Peyer's patch (tissue), 4 donors: ENCODE measurements at regions not wholly inside any gene's neighbourhood (a gene's known extent, or its start where the extent isn't known, plus 50 kb on each side); places are given as distances from the start of the nearest gene placed in this dataset.

Source experiments
- DNase-seq, 3 donors: peaks; one replicate each; pipeline ENCODE4 v3.0.0-alpha.2; 2017 to 2019
- H3K27ac ChIP-seq, 4 donors: fragments of 200-600 bp; sonication (generic); one replicate each; pipeline ENCODE4 v1.5.1; 2016 to 2019
- H3K27me3 ChIP-seq, 2 donors: fragments of 200-600 bp; sonication (generic); one replicate each; pipeline ENCODE4 v1.5.1; 2019
- H3K36me3 ChIP-seq, 3 donors: fragments of 200-600 bp; sonication (generic); one replicate each; pipeline ENCODE4 v1.5.1; 2016 to 2019
- H3K4me1 ChIP-seq, 4 donors: fragments of 200-600 bp; sonication (generic); one replicate each; pipeline ENCODE4 v1.5.1; 2016 to 2019
- H3K4me3 ChIP-seq, 4 donors: fragments of 200-600 bp; sonication (generic); 1 replicate in 3 of 4; 2 replicates in 1 of 4; pipeline ENCODE4 v1.5.1; 2016 to 2019; ENCODE audit warnings: mild to moderate bottlenecking in 1 of 4
- H3K9me3 ChIP-seq, 4 donors: fragments of 200-600 bp; sonication (generic); one replicate each; pipeline ENCODE4 v1.5.1; 2016 to 2019; ENCODE audit warnings: mild to moderate bottlenecking in 1 of 4
- POLR2A ChIP-seq, 2 donors: fragments of 450-650 bp; IDR thresholded peaks; one replicate each; pipeline ENCODE4 v1.5.1; 2017; ENCODE audit warnings: antibody characterized with exemption in 2 of 2, mild to moderate bottlenecking in 2 of 2, moderate library complexity in 2 of 2
- TF ChIP-seq, protein P1 (sequence below), 6 experiments: fragments of 450-650 bp in 4 of 6; fragments of 200-600 bp in 2 of 6; sonication (generic) in 1 of 6; IDR thresholded peaks; one replicate each; pipeline ENCODE4 v1.5.1; 2017 to 2019; ENCODE audit warnings: antibody characterized with exemption in 6 of 6, mild to moderate bottlenecking in 3 of 6, moderate library complexity in 1 of 6

GRCh38 chr9:31839273-31839672 is 545.2 kb upstream of the ACO1 start:
- TF ChIP-seq, protein P1, sequence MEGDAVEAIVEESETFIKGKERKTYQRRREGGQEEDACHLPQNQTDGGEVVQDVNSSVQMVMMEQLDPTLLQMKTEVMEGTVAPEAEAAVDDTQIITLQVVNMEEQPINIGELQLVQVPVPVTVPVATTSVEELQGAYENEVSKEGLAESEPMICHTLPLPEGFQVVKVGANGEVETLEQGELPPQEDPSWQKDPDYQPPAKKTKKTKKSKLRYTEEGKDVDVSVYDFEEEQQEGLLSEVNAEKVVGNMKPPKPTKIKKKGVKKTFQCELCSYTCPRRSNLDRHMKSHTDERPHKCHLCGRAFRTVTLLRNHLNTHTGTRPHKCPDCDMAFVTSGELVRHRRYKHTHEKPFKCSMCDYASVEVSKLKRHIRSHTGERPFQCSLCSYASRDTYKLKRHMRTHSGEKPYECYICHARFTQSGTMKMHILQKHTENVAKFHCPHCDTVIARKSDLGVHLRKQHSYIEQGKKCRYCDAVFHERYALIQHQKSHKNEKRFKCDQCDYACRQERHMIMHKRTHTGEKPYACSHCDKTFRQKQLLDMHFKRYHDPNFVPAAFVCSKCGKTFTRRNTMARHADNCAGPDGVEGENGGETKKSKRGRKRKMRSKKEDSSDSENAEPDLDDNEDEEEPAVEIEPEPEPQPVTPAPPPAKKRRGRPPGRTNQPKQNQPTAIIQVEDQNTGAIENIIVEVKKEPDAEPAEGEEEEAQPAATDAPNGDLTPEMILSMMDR (IDR thresholded peaks at IDR 0.05), result no peak
- no peak for TF ChIP-seq POLR2A (IDR thresholded peaks at IDR 0.05)
- no peaks in the 10 kb centered on the region for H3K27me3 ChIP-seq
- DNase-seq, result no peak

DNA sequence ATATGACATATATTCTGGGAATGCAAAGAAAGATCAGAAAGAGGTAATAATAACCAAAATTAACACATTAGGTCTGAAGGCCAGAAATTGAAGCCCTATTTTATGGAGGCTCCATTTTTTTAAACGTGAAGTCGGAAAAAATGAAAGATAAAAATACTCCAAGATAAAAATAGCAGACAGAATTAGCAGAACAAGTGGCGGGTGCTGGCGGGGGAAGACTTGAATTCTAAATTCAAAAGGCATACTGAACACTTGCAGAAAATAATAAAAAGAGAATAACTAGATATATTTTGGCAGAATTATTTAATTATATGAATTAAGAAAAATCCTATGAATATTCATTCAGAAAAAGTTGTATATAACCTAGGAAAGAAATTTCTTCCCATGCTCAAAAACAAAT is 543.7 kb upstream of the ACO1 start:
- H3K4me1 ChIP-seq, result no peaks in the 10 kb centered on the region
- no peaks in the 10 kb centered on the region for H3K9me3 ChIP-seq
- H3K27ac ChIP-seq, result no peak overlapping the region
- TF ChIP-seq POLR2A (IDR thresholded peaks at IDR 0.05), result no peak
- TF ChIP-seq, protein P1 (IDR thresholded peaks at IDR 0.05), result no peak
- no peaks in the 10 kb centered on the region for H3K27me3 ChIP-seq
- DNase-seq, result no peak
- H3K4me3 ChIP-seq, result no peak overlapping the region
- no peaks in the 10 kb centered on the region for H3K36me3 ChIP-seq

More at GRCh38 chr9:31839273-31839672, 545.2 kb upstream of the ACO1 start:
- no peaks in the 10 kb centered on the region for H3K36me3 ChIP-seq
- H3K4me1 ChIP-seq, result no peaks in the 10 kb centered on the region
- no peaks in the 10 kb centered on the region for H3K9me3 ChIP-seq
- H3K4me3 ChIP-seq, result no peak overlapping the region
- H3K27ac ChIP-seq, result no peak overlapping the region

DNA sequence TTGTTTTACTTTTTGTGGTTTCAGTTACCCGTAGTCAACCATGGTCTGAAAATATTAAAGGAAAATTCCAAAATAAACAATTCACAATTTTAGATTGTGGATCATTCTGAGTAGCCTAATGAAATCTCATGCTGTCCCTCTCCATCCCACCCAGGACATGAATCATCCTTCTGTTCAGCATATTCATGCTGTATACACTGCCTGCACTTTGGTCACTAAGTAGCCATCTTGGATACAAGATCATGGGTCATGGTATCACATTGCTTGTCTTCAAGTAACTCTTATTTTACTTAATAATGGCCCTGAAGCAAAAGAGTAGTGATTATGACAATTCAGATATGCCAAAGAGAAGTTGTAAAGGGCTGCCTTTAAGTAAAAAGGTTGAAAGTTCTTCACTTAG is 536.5 kb upstream of the ACO1 start:
- no peak for TF ChIP-seq POLR2A (IDR thresholded peaks at IDR 0.05)
- TF ChIP-seq, protein P1 (IDR thresholded peaks at IDR 0.05), result no peak
- Histone ChIP-seq H3K36me3 (no peaks in the 10 kb centered on the region), H3K27me3 (peaks cover 0 to 2% of the 10 kb centered on the region in 2 donors), H3K9me3 (no peaks in the 10 kb centered on the region), H3K4me1 (no peaks in the 10 kb centered on the region), H3K27ac (no peak overlapping the region), H3K4me3 (no peak overlapping the region)
- DNase-seq, result no peak

DNA sequence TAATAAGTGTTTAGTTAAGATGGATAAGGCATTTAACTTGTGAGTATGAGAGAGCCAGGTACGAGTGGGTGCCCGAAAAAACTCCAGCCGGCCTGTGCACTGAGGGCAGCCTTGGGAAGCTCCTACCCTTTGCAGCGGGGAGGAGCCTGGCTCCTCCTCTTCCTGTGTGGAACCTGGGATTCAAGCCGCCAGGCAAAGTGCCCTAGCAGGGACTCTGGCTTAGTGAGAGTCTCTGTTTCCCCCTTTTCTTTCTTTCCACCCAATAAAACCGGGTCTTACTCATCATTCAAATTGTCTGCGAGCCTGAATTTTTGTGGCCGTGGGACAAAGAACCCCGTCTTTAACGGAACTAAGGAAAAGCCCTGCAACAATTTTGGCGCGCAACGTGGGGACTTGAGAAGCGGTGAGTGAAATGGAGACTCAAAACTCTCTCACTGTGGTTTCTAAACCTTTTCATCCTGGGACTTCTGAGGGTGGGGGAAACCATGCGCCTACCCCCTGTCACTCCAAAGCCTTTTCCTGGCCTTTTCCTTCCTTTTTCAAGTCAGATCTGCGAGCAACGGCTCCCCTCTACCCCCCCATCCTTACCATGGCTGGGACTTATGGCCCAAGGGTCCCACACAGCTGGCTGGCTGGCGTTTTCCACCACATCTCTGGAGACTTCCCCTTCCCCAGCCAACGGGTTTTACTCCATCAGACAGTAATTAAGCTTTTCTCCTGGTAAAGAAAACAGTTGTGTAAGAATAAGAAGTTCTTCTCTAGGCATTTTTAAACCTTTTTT is 535.7 kb upstream of the ACO1 start:
- Histone ChIP-seq H3K27me3 (peaks cover 0 to 2% of the 10 kb centered on the region in 2 donors), H3K4me3 (no peak overlapping the region), H3K9me3 (no peaks in the 10 kb centered on the region), H3K4me1 (no peaks in the 10 kb centered on the region), H3K27ac (no peak overlapping the region), H3K36me3 (no peaks in the 10 kb centered on the region)
- TF ChIP-seq, protein P1 (IDR thresholded peaks at IDR 0.05), result no peak
- TF ChIP-seq POLR2A (IDR thresholded peaks at IDR 0.05), result no peak
- DNase-seq, result no peak

DNA sequence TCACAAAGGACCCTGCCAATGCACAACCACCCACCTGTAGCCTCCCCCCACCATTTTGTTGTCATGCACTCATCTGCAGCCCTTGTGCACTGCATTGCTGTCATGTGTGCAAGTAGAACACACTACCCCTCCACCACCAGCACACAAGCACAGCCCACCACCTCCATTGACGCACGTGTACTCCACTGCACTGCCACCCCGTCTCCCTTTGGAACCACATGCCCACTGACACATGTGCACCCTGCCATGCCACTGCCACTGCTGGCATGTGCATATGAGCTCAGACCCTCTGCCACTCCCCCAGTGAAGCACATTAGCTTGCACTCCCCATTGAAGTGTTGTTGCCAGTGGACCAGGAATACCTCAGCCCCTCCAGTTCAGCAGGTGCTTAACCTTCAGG is 530.3 kb upstream of the ACO1 start:
- no peak for DNase-seq

More for the DNA sequence above, 530.3 kb upstream of the ACO1 start:
- Histone ChIP-seq H3K4me1 (no peaks in the 10 kb centered on the region), H3K9me3 (no peaks in the 10 kb centered on the region), H3K27ac (no peak overlapping the region), H3K4me3 (no peak overlapping the region), H3K27me3 (peaks cover 0 to 2% of the 10 kb centered on the region in 2 donors), H3K36me3 (no peaks in the 10 kb centered on the region)
- no peak for TF ChIP-seq POLR2A (IDR thresholded peaks at IDR 0.05)
- TF ChIP-seq, protein P1 (IDR thresholded peaks at IDR 0.05), result no peak
